Amygdala (tissue), 56 donors: ENCODE measurements at regions not wholly inside any gene's neighbourhood (a gene's known extent, or its start where the extent isn't known, plus 50 kb on each side); places are given as distances from the start of the nearest gene placed in this dataset.
A peak's percentile ranks its signal among the peaks of the same experiment; 100 is the strongest.

Experiments
- DNase-seq, 56 donors: peaks; one replicate each; lab custom pipeline; 2025; lab: John Stamatoyannopoulos, UW

DNA sequence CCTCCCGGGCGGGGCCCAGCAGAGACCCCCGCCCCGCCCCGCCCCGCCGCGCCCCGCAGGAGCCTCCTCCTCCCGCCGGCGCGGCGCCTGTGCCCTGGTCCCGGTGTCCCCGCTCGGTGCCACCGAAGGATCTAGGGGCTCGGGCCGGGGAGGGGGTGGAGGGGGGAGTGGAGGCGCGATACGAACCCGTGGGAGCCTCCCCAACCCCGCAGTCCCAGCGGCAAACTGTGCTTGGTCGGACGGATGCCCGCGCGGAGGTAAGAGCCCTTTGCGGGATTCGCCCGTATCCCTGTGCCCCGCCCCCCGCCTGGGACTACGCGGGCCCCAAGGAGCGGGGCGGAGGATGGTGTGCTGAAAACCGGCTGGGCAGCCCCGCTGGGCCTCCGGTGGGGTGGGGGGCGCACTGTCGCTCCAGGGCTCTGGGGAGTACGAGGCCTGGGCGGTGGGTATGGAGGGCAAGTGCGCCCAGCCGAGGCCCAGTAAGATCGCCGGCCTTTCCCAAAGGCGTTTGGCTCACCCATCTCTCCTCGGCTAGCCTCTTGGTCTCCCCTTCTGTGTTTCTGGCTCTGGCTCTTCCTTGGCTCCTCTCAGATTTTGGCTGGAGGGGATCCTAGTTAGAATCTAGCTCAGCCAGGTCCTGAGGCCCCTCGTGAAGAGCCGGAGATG is 65.6 kb upstream of the POLG start:
- DNase-seq = peak in 5 of 56 donors; percentile 5 to 59 (median 40)

DNA sequence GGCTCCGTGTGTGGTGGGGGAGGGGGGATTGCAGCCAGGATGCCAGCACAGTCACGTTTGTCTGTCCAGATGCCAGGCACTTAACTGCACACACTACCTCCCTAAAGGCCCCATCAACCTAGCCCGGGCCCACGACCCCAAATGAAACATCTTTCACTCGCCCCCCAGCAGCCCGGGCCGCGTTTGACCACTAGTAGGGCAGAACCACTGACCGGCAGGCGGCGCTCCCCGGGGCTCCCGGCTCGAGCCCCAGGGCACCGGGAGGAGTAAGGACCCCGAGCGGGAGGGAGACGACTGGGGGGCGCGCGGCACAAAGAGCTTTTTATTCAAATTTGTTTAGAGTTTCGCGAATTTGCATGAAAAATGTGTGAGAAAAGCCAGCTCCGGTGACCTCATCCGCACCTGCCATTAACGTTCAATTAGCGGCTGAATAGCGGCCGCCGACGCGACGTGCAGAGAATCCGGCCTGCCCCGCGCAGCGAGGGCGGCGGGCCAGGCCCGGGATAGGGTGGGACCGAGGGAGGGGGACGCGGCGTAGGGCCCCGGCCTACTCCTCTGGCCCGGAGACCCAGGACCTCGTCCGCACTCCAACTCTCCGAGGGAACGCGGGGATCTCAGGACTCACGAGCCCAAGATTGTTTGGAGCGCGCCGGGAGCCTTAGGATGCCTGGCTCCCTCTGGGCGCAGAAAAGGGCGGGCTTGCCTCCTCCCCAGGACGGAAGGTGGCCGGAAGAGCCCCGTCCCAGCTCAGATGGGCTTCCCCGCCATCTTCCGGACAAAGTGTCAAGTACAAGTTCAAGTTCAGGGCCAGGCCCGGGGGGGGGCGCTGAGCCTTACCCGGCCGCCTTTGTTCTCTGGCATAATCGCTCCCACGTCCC is 64.9 kb upstream of the POLG start:
- DNase-seq = peak in 18 of 56 donors; percentile 15 to 71 (median 46)

DNA sequence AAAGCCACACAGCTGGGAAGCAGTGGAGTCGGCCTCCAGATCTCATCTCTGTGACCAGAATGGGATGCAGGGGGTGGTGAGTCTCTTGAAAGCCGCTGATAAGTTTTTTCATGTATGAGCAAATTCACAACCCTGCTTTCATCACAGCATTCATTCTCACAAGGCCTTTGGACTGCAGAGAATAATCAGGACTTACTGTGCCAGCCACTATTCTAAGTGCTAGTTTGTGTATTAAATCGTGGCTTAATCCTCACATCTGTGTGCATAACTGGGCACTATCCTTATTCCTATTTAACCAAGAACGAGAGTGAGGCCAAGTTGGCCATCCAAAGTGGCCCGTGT is 64.2 kb upstream of the POLG start:
- no peak for DNase-seq

DNA sequence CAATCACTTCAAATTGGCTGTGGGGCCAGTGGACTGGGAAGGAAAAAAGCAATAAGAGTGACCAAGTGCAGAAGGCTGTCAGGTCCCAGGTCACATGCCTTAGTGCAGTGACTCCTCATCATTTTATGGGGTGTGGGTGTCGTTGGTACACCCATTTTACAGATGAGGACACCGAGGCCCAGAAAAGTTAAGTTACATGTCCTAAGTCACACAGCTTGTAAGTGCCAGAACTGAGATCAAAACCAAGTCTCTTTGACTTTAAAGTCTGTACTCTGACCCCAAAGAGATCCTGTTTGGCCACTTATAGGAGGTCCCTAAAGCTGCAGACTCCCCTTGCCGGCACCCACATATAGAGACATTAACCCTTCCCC is 63.0 kb upstream of the POLG start:
- DNase-seq = no peak

DNA sequence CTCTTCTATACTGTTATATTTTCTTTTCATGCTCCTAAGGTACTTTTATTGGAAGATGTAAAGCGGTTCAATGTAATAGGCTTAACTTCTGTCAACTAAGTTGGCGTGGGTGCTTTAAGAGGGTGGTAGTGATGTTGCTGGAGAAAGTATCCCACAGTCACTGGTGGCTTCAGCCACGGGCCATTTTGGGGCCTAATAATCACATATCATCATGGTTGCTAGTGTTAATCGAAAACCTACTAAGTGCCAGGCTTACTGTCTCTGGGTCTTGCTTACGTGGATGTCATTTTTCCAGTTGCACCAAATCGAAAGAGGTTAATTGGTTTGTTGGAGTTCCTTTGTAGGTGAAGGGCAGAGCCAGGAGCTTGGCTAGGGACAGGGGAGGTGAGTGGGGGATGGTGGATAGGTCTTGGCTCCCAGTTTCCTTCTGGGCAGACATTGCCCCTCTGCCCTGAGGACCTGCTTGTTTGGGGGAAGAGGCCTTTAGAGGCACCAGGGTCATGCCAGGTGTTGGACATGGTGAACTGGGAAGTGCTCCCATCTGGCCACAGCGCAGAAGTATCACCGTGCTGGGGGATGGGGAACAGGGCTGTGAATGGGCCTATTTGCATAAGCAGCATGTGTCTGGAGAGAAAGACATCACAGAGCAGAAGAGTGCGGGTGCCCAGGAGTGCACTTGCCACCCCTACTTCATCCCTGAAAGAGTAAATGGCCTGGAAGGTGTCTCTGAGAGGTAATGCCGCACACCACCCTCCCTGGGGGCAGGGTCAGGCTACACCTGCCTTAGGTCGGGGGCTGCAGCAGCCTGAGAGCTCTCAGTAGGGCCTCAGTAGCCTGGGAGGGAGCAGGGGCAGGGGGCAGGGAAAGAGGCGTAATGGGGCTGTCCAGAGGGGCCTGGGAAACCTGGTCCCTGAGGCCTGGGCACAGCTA is 62.4 kb upstream of the POLG start:
- no peak for DNase-seq

DNA sequence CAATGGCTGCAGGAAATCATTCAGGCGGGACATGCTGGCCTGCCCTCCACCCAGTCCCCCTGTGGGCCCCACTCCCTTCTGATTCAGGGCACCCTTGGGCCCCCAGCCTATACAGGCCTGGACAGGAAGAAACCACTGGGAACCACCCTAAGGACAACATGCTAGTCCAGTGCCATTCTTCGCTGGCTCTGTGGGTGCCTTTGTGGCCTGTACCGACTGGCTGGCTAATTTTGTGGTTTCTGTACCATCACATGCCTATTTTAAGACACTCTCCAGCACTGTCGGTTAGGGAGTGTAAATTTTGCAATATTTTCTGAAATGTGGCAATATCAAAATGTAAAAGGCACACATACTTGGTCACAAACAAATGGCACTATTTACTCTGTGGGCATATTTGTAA is 61.4 kb upstream of the POLG start:
- no peak for DNase-seq

DNA sequence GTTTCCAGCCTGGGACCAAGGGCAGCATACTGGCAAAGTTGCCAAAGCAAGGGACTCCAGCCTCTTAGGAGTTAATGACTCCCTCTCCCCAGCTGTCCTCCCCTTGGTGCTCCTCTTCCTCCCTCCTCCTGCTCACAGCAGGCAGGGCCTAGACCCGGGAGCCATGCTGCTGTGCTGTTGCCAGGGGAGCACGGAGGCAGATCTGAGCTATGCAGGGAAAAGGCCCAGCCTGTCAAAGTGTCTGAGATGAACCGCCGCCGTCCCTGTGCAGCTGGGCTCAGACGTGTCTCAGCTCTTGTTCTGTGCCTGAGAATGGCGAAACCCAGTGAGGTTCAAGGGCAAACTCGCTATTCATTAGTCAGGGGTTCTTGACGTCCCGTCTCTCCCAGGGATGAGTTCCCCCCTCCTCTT is 60.8 kb upstream of the POLG start:
- peak in 7 of 56 donors; percentile 11 to 38 (median 21) for DNase-seq

DNA sequence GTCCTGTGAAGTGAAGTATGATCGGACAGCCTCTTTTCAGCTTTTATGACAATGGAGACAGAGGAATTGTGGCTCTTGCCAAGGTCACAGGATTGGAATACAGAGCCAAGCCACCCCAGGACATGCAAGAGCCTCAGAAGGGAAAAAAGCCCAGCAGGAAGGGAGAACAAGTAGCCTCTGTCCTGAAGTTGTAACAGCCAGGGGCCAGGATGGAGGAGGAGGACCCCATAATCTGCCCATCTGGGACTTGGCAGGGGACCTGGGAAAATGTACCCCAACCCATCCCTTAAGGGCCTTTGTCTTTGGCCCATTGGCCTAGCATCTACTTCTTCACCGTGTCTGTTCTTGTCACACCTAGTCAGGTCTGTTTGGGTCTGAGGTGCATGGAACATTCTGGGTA is 60.4 kb upstream of the POLG start:
- no peak for DNase-seq

DNA sequence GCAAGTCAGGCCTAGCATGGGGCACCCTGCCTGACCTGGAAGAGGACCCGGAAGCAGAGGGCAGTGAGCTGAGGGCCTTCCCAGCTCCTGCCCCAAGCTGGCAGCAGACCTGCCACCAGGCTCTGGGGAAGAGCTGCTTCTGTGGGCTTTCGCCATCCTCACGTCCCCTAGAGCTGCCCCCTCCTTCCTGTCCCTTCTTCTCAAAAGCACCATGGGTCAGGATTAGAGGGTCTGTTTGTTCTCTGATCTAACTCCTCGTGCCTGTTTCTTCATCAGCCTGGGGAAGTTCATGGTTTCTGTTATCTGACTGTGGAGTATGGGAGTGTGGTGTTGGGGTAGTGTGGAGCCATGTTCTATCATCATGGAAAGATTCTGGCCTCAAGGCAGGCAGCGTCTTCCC is 58.4 kb upstream of the POLG start:
- DNase-seq = no peak

DNA sequence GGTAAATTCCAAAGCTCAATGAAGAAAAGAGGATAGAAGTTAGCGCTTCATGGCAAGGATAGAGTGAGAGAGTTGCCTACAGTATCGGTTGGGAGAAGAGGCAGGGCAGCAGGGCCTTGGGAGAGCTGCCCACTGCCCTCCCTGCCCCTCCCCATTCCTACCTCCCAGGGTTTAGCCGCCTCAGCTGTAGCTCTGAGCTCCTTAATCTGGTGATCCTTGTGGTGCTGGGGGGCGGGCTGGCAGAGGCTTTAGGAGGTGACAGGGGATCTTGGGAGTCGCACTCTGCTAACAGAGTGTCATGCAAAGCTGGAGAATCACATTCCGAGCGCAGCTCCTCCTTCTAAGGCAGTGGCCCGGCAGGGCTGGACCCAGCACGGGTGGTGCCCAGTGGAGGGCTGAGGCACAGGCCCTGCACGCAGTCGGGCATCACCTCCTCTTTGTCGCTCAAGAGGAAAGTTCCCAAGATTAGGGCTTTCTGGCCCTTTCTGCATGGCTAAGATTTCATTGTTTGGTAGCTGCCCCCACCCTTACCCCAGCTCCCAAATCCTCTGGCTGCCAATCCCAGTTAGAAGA is 57.1 kb upstream of the POLG start:
- DNase-seq = no peak

DNA sequence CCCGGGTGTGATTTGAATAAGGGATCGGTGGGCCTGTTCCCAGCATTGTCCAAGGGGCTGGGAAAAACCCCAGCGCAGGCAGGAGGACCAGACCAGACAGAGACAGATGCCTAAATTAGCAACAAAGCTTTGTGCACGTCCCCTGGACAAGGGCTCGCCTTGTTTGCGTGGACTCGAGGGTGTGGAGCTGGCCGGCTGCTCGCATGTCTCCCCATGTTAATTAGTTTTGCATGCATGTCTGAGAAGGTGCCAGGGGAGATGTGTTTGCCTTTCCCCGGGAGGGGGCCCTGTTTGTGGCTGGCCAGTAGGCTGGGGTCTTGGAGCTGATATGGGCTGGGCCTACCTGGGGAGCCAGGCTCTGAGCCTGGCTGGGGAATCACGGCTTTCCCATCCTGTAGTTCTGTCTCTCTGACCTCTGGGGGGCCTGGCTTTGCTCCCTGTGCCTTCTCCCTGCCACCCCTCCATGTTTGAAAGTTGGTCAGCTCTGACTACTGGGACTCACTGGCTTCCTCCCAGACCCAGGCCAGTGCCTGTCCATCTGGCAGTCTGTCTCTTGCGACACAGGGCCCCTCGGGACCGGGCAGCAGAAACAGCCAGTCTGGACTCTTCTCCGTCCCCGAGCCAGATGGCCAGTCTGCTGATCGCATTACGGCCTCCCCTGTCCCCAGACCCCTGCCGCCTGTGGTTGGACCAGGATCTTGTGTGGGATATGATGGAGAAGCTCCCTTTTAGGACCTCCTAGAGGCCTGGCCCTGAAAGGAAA is 55.4 kb upstream of the POLG start:
- DNase-seq = peak in 4 of 56 donors; percentile 14 to 42 (median 30)

DNA sequence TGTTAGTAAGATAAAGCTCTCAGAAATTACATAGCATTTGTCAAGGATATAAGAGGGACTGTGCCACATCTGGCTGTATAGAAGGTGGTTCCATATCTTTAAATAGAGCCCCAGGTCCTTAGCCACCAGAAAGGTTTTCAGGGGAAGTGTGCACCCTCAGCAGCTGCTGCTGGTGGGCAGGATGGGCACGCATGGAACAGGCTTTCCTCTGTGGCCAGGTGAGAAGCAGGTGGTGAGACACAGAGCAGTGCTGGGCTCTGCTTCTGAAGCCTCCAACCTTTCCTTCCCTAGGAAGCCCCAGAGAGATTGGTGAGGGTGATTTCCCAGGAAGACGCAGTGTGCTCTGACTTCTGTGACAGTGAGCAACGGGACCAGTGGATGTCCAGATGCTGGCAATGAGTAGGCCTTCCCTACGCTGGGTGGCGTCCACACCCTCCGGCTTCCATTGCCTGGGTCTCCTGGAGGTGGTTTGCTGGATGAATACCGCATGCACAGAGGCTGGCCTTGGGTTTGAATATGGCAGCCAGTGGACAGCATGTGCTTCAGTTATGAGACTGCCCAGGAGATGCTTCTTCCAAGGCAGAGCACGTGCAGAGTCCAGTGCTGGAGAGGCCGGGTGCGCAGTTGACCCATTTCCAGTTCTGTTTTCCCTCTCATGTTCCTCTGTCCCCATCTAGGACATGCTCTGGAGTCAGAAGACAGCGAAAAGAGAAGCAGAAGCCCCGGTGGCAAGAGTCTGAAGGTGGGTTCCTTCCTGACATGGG is 52.7 kb upstream of the POLG start:
- DNase-seq = no peak

DNA sequence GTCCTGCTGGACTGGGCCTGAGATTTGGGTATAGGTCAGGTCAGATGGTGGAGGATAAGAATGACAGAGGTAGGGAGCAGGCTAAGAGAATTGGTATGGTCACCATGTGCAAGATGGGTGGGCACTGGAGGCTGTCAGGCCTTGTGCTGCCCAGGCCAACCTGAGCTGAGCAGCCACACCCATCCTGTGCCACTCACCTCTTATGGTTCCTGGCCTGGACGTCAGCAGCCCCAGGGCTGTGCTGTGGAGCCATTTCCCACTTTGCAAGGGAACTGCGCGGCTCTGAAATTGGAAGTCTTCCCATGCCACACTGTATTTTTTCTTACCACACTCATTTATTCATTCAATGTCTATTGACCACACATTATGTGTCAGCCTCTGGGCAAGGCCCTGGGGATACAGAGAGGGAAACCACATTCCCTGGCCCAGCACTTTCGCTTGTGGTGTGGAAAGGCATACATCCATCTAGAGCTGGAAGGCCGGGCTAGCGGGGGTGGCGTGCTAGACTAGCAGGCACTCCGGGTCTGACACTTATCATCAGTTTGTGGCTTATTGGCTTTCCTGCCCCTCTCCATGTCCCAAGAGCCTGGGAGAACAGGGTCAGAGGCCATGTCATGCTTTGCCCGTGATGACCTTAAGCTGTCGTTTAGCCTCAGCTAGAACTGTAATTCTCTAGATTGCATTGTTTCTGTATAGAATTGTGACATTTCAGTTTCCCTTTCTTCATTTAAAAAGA is 51.1 kb upstream of the POLG start:
- DNase-seq = no peak
